Transverse colon (tissue), 4 donors: ENCODE measurements at regions not wholly inside any gene's neighbourhood (a gene's known extent, or its start where the extent isn't known, plus 50 kb on each side); places are given as distances from the start of the nearest gene placed in this dataset.

Experiments used
- CTCF ChIP-seq, 5 experiments: fragments of 200-600 bp in 3 of 5; fragments of 450-650 bp in 2 of 5; sonication (generic) in 3 of 5; IDR thresholded peaks; 1 replicate in 2 of 5; 2 replicates in 3 of 5; pipeline ENCODE4 v1.5.1; 2016 to 2017; ENCODE audit warnings: antibody characterized with exemption in 5 of 5, inconsistent platforms in 3 of 5, mild to moderate bottlenecking in 2 of 5, moderate library complexity in 1 of 5
- EP300 ChIP-seq: sonication (generic); formaldehyde crosslinking; IDR thresholded peaks from one replicate; pipeline ENCODE4 v1.6.1; 2017; ENCODE audit warnings: antibody characterized with exemption, low read depth
- POLR2AphosphoS5 ChIP-seq, 3 donors: sonication (generic); formaldehyde crosslinking; IDR thresholded peaks; one replicate each; pipeline ENCODE4 v1.6.1; 2016; ENCODE audit warnings: antibody characterized with exemption in 3 of 3

GRCh38 chr17:5698959-5699358, 114.7 kb upstream of the NLRP1 start:
- TF ChIP-seq EP300, result no peak
- TF ChIP-seq CTCF (IDR thresholded peaks at IDR 0.05), result no peak
- no peak for TF ChIP-seq POLR2AphosphoS5 (IDR thresholded peaks at IDR 0.05)
